Myocyte (in vitro differentiated cells): ENCODE measurements at regions not wholly inside any gene's neighbourhood (a gene's known extent, or its start where the extent isn't known, plus 50 kb on each side); places are given as distances from the start of the nearest gene placed in this dataset.
"Not testable (repeated sequence)": the region's sequence is repeated elsewhere in the genome, so short reads cannot be mapped to it uniquely, and the experiment has no call there.

Experiments used
- DNase-seq: peaks from one replicate; pipeline ENCODE4 v3.0.0-alpha.2; 2012; ENCODE audit warnings: low read depth

DNA sequence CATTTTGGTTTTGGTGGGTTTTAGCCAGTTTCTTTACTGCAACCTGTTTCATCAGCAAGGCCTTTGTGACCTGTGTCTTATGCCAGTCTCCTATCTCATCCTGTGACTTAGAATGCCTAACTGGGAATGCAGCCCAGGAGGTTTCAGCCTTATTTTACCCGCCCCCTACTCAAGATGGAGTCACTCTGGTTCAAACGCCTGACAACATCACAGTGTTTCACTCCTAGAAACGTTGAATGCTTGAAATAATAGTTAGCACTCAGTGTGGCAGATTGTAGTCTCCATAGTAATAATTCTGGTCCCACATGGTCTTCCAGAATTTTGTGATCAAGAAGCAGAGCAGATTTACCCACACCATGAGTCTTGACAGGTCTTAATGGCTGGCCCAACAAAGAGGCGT, 159.0 kb upstream of the TRIB2 start:
- no peak for DNase-seq

GRCh38 chr2:12558519-12558918, 158.2 kb upstream of the TRIB2 start:
- DNase-seq, result no peak

- DNase-seq, result no peak
Measured at GRCh38 chr2:12560618-12561017, 156.1 kb upstream of the TRIB2 start.

GRCh38 chr2:12567411-12567810, 149.3 kb upstream of the TRIB2 start:
- no peak for DNase-seq

DNA sequence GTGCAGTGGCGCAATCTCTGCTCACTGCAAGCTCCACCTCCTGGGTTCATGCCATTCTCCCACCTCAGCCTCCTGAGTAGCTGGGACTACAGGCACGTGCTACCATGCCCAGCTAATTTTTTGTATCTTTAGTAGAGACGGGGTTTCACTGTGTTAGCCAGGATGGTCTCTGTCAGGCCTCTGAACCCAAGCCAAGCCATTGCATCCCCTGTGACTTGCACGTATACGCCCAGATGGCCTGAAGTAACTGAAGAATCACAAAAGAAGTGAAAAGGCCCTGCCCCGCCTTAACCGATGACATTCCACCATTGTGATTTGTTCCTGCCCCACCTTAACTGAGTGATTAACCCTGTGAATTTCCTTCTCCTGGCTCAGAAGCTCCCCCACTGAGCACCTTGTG, 147.2 kb upstream of the TRIB2 start:
- not testable (repeated sequence) for DNase-seq

- not testable (repeated sequence) for DNase-seq
Measured at GRCh38 chr2:12569929-12570328, 146.8 kb upstream of the TRIB2 start.

- DNase-seq, result no peak
Measured at GRCh38 chr2:12577091-12577490, 139.6 kb upstream of the TRIB2 start.

DNA sequence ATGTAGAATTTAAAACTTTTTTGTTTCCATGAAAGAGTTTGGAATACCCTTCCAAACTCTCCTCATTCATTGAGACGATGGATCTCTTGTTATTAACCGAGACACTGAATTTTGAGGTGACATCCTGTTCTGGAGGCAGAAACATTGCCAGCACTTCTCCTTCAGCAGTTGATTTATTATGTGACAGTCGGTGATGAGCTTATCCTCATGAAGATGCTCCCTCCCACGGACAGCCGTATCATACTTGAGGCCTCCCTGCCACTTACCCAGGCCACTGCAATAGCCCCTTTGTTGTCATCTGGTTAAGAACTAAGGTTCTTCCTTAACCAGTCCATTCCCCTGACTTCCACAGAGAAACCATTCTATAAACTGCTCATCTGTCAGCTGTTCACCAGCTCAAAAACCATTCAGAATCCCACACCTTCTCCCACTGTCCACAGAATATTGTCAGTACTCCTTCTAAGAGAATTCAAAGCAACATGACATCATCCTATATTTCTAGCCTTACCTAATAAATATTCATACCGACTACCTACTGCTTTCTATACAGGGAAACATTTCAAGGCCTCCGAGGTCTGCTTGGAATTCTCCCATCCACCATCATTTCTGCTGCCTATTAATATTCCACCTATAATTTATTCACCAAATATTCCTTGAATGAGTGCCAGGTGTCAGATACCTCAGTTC, 139.0 kb upstream of the TRIB2 start:
- DNase-seq, result peak; percentile 58

DNA sequence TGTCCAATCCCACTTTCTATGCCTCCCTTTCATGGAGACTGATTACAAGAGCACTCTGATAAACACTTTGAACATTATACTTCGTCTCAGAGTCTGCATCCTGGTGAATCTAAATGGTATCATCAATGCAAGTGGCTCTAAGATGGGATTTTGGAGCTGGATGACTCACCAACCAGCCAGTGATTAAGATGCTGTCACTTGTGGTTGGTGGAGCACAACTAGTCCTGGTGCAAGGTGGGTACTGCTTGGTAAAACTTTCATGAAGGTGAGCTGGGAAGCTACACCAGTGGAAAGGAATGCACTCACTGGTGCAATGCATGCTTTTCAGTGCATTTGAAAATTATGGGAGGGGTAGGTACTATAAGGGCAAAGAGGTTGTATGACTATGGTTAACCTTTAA, 137.7 kb upstream of the TRIB2 start:
- no peak for DNase-seq

- DNase-seq, result no peak
Measured at GRCh38 chr2:12584338-12584737, 132.4 kb upstream of the TRIB2 start.

- no peak for DNase-seq
Measured at GRCh38 chr2:12585784-12586183, 131.0 kb upstream of the TRIB2 start.

- DNase-seq, result peak; percentile 17
Measured at GRCh38 chr2:12587228-12587627, 129.5 kb upstream of the TRIB2 start.

GRCh38 chr2:12587729-12588522, 128.8 kb upstream of the TRIB2 start:
- DNase-seq, result peak; percentile 71

GRCh38 chr2:12588986-12589385, 127.8 kb upstream of the TRIB2 start:
- DNase-seq, result no peak

DNA sequence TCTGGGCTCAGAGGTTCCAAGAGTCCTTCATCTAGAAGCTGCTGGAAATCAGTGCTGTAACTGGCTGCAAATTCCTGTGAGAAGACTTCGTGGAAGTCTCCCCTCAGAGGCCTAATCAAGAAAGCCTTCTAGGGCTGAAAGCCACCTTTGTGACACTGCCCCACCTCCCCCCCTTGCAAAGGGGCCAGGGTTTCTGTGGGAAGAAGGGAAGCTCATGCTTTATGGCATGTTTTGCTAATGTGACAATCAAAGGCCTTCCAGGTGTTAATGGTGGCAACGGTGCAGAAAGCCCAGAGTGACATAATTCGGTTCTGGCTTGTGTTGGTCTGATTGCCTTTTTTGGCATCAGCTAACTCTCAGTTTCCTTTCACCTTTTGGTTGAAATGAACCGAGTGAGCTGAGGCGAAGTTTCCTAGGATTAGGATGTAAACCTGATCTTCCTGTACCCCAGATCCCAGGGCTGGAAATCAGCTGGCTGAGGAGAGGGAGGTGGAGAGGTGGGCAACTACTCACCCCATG, 126.9 kb upstream of the TRIB2 start:
- DNase-seq, result no peak

- no peak for DNase-seq
Measured at GRCh38 chr2:12592296-12592695, 124.4 kb upstream of the TRIB2 start.

GRCh38 chr2:12594590-12594989, 122.1 kb upstream of the TRIB2 start:
- DNase-seq, result no peak

DNA sequence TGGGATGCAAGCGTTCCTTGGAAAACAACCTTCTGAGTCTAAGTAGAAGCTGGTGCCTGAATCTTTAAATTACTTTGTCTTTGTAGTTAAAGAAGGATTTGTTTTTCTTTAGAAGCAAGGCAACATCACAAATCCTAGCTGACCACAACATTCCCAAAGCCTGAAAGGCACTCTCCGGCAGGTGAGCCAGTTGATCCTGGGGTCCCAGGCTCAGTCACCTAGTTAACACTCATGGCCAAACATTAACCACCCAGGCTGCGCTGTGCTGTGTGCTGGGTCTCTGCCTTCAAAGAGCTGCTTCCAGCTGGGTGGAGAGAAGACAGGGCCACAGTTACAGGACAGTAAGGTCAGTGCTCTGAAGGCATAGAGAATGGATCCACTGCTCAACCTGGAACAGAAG, 120.0 kb upstream of the TRIB2 start:
- DNase-seq, result no peak

DNA sequence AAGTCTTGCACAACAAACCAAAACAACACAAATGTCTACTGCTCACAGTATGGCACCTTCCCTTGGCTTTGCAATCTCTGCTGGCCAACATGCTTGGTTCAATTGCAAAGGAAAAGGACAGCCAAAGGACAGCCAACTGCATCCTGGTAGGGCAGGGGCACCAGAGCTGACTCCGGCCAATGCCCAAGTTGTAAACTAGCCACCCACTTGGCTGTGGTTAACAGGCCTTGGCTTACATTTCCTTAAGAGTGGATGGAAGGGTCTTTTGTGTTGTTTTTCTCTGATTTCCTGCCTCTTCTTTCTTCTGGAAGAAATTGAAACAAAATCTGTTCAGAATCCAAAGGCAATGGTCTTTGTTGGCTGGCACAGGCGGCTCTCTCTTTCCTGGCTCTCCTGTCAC, 119.1 kb upstream of the TRIB2 start:
- DNase-seq, result no peak

DNA sequence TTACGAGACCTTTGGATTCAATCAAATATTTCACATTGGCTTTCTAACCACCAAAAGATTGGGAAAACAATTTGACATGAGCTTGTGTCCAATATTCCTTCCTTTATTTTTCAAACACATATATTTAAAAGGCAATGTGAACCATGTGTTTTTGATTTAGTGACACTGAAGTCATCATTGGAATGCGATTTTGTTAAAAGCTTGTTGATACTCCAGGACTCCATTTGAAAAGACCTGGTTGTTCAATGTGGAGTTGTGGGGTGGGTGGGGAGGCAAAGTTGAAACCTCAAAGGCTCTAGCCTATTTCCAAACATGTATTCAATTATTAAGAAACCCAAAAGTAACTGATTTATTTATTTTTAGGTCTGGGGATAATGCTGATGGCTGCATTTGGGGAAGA, 114.1 kb upstream of the TRIB2 start:
- DNase-seq, result no peak

DNA sequence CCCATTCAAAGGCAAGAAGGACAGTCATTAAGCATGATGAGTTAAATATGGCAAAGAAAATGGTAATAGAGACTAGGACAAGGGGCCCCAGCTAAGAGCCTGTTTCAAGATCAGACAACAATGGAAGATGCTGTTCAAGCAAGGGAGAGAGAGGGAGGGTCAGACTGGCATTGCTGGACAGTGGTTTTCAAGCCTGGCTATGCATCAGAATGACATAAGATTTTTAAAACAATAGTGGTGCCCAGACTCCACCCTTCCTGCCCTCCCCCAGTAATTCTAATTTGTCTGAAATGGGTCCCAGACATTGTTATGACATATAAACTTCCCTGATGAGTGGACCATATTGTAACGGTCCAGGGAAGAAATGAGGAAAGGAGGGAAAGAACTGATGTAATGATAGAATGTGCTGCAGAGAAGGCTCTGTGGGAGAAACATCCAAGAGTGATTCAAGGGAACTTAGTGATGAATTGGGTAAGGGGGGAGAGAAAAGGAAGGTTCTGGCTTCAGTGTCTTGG, 112.9 kb upstream of the TRIB2 start:
- DNase-seq, result no peak

DNA sequence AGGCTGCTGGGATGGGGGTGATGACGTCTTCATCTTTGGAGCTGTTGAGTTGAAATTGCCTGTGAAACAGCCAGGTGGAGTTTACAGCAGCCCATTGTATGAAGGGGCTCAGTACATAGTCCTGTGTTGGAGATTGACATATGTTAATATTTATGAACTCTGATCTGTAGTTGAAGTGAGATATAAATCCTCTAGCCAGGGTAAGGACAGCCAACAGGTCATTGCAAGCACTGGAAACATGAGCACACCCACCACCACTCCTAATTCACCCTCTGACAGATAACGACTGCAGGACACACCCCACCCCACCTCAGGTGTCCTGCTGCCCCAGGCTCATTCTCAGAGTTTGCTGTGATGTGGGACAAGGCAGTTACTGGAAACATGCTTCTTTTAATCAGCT, 112.4 kb upstream of the TRIB2 start:
- DNase-seq, result no peak

- DNase-seq, result no peak
Measured at GRCh38 chr2:12605366-12605765, 111.4 kb upstream of the TRIB2 start.
